ENCODE measurements at regions not wholly inside any gene's neighbourhood (a gene's known extent, or its start where the extent isn't known, plus 50 kb on each side); places are given as distances from the start of the nearest gene placed in this dataset.
"Not testable (repeated sequence)": the region's sequence is repeated elsewhere in the genome, so short reads cannot be mapped to it uniquely, and the experiment has no call there.

DNA sequence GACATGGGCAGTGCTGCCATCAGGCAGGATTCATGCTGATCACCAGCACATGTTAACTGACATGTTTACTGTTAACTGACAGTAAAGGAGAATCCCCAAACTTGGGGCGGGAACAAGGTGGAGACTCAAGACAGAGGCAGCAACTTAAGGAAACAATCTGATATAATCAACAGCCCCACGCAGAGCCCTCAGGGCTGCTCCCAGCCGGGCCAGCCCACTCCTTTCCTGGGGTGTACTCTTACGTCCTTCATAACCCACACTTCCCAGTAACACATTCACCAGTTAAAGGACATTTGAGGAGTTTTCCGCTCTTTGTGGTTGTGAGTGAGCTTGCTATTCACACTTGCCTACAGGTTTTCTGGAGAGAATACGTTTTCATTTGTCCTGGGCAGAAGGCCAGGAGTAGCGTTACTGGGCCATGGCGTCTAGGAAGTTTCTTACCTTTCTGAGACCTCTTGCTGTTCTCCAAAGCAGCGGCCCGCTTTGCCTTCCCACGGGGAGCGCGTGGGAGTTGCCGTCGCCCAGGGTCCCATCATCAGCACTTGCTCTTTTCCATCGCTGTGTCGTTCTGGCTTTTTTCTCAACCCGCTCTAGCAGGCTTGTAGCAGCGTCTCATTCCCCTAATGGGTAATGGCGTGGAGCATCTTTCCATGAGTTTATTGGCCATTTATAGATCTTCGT lies 56.4 kb downstream of the FOXF2 start:
- DNase-seq (ENCODE audit: low read depth), result no peak

DNA sequence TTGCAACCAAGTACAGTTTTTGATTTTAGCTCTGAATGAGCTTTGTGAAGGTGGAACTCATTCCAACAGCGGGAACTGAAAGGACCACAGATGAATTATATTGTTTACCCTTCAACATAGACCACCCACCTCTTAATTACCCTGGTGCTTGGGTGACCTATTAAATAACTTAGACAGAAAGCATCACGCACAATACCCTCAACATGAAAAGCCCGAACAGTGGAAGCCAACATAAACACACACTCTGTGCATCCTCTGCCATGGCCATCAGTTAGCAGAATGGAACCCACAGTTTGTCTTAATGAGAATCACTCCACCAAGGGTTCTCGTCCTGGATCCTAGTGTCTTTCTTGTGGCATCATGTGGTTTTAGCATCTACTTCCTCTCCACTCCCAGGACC lies 60.5 kb downstream of the FOXF2 start:
- DNase-seq (ENCODE audit: low read depth), result no peak

- DNase-seq (ENCODE audit: low read depth), result no peak
Observed at GRCh38 chr6:1453024-1453423, 63.6 kb downstream of the FOXF2 start.

GRCh38 chr6:1456816-1457215 lies 67.4 kb downstream of the FOXF2 start:
- not testable (repeated sequence) for DNase-seq (ENCODE audit: low read depth)

- no peak for DNase-seq (ENCODE audit: low read depth)
Observed at GRCh38 chr6:1461207-1461606, 71.8 kb downstream of the FOXF2 start.

- DNase-seq (ENCODE audit: low read depth), result no peak
Observed at GRCh38 chr6:1461736-1462135, 72.4 kb downstream of the FOXF2 start.

DNA sequence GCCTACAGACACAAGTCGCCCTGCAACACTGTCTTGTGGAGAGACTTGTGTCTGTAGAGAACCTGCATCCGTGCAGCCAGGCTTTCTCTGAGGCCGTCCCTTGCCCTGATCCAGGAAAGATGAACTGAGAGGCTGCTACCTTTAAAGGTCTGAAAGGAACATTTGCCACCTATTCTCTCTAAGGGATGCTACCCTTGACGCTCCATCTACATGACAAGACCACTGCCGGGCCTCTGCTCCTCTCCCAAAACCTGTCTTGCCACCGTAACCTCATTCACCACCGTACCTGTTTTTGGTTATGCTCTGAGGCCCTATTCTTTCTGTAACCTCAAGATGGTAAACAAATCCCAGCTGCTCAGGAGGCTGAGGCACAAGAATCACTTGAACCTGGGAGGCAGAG lies 73.9 kb downstream of the FOXF2 start:
- no peak for DNase-seq (ENCODE audit: low read depth)

DNA sequence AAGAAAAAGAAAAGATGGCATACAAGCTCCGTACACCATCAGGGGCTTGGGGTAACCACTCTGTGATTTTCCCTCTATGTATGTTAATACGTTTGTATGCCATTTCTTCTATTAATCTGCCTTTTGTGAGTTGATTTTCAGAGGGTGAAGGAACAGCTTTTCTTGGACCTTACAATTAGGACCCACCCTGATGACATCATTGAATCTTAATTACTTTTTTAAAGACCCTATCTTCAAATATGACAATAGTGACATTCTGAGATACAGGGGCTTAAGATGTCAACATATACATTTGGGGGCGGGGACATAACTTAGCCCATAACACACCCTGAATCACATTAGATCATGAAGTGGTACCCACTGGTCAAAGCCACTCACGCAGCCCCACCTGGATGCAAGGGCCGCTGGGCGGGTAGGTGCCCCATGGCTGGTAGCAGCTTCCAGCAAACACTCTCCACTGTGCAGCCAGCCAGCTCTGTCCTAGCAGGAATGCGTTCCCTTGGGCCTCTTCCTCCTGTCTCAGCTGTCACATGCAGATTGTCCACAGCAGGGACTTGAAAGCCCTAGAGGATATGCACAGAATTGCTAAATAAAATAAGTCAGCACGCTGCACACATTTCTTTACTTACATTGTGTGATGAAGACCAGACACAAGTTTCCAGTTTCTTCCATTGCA lies 74.5 kb downstream of the FOXF2 start:
- no peak for DNase-seq (ENCODE audit: low read depth)

GRCh38 chr6:1464781-1465370 lies 75.5 kb downstream of the FOXF2 start:
- no peak for DNase-seq (ENCODE audit: low read depth)

- no peak for DNase-seq (ENCODE audit: low read depth)
Observed at GRCh38 chr6:1468126-1468525, 78.8 kb downstream of the FOXF2 start.

- no peak for DNase-seq (ENCODE audit: low read depth)
Observed at GRCh38 chr6:1470040-1470439, 80.7 kb downstream of the FOXF2 start.

DNA sequence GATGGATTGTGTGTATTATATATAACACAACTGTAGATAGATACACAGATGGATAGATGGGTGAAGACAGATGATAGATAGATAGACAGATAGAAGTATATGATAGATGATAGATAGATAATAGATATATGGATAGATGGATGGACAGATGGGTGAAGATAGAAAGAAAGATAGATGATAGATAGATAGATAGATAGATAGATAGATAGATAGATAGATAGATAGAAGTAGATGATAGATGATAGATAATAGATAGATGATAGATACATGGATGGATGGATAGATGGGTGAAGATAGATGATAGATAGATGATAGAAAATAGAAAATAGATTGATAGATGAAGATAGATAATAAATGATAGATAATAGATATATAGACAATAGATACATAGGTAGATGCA lies 83.3 kb downstream of the FOXF2 start:
- no peak for DNase-seq (ENCODE audit: low read depth)

- no peak for DNase-seq (ENCODE audit: low read depth)
Observed at GRCh38 chr6:1473166-1473565, 83.8 kb downstream of the FOXF2 start.

GRCh38 chr6:1473598-1473997 lies 84.2 kb downstream of the FOXF2 start:
- DNase-seq (ENCODE audit: low read depth), result no peak

DNA sequence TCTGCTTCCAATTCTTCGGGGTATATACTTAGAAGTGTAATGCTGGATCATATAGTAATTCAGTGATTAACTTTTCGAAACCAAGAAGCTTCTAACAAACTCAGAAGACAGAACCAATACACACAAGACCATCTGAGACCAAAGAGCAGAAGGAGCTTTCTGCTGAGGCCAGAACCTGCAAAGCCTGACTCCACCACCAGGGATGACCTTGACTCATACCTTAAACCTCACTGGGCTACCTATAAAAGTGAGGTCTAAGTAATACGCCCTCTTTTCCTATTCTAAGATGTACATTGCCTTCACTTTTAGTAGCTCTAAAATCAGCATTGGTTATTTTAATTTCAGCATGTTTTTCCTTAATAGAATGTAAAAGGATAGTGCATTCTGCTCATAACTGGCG lies 84.8 kb downstream of the FOXF2 start:
- no peak for DNase-seq (ENCODE audit: low read depth)

DNA sequence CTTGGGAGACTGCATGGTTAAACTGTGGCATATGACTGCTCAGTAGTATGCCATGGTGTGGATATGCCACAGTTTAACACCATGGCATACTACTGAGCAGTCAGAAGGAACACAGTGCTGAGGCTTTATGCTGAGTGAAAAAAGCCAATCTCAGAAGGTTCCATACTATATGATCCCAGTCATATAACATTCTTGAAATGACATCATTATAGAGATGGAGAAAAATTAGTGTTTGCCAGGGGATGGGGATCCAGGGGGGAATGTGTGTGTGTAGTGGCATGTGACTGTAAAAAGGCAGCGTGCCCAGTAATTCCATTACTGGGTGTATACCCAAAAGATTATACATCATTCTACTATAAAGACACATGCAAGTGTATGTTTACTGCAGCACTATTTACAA lies 85.8 kb downstream of the FOXF2 start:
- no peak for DNase-seq (ENCODE audit: low read depth)

DNA sequence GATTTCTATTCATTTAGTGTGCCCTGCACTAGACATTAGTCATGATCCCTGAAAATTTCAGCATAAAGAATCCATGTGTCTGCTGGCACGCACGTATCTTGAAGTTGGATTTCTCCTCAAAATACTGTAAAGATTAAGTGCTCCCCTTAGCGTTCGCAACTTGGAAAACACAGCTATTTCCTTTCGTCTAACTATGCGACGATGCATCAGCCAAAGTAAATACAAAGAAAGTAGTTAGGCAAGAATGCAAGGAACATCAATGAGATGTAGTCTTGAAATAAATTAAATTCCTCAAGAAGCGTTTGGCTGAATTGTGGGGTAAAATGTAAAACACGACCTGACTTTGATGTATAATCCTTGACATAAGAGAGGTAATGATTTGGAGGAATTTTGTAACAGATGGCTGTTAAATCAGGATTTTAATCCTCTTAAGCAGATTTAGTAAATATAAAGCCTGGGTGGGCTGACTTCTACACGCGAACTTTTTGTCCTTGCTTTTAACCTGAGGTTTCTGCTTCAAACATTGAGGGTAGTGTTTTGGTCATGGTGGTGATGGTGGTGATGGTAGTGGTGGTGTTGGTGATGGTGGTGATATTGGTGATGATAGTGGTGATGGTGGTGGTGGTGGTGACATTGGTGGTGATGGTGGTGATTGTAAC lies 88.2 kb downstream of the FOXF2 start:
- DNase-seq (ENCODE audit: low read depth), result no peak

DNA sequence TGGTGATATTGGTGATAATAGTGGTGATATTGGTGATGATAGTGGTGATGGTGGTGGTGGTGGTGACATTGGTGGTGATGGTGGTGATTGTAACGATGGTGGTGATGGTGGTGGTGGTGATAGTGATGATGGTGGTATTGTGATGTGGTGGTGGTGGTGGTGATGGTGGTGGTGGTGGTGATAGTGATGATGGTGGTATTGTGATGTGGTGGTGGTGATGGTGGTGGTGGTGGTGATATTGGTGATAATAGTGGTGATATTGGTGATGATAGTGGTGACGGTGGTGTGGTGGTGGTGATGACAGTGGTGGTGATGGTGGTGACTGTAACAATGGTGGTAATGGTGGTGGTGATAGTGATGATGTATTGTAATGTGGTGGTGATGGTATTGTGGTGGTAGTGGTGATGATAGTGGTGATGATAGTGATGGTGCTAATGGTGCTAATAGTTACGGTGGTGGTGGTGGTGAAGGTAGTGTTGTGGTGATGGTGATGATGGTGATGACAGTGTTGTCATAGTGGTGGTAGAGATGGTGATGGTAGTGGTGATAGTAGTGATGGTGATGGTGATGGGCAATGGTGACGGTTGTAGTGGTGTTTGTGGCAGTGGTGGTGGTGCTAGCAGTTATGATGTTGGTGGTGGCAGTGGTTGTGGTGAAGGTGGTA lies 88.9 kb downstream of the FOXF2 start:
- not testable (repeated sequence) for DNase-seq (ENCODE audit: low read depth)

DNA sequence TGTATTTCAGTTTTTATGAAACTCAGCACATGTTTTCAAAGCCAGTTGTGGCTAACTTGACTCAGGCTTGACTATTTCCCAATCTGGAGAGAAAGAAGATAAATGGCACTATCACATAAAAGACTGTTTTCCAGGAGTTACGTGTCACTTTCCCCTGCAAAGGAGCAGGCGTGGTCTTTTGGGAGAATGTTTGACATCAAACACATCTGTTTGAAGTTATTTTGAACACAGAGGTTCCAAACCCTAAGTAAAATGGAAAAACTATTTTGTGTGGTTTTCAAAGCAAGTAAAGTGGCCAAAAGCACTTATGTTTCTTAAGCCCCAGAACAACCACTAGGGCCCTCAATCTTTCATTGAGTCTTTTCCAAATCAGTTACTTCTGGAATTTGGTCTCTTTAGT lies 89.7 kb downstream of the FOXF2 start:
- no peak for DNase-seq (ENCODE audit: low read depth)

DNA sequence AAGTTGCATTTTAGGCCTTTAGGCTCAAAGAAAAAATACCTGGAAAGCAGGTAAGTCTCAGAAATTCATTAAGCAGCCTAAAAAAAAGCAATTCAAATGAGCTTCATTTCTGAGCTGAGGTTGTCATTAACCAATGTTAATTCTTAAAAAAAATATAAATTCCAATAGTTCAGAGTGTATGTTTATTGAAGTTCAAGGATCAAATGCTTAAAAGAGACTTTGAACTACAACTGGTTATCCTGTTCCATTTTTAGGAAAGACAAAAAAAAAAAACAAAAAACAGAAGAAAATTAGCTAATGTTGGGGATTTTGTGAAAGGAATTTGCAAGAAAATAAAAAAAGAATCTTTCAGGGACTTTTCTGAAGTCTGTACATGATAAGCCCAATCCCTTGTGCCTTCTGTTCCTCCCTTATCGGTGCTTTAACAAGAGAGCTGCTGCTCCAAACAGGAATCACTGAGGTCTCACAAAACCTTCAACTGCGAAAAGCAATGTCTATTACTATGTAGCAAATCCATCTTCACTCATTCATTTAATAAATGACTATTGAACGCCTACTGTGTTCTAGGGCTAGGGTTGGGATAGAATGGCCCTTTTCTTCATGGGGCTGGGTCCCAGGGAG lies 90.3 kb downstream of the FOXF2 start:
- DNase-seq (ENCODE audit: low read depth), result no peak

DNA sequence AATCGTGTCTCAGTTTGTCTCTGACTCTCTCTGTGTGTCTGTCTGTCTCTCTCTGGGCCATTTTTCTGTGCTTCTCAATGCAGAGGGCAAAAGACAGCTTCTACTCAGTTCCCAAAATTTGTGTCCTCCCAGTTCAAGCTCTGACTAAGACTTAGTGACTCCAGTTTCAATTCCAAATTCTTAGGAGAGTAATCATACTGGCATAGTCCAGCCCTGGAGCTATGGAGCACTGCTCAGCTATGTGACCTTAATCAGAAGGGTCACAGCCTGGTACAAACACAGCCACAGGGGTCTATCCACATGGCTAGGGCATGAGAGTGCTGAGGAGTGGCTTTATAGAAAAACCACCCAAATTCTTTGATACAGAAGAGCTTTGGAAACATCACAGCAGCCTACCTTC lies 91.9 kb downstream of the FOXF2 start:
- DNase-seq (ENCODE audit: low read depth), result no peak
